ENCODE measurements at regions not wholly inside any gene's neighbourhood (a gene's known extent, or its start where the extent isn't known, plus 50 kb on each side); places are given as distances from the start of the nearest gene placed in this dataset.

GRCh38 chr5:135108992-135109391 is 75.0 kb upstream of the PITX1 start:
- H3K4me1 ChIP-seq = peaks cover 2% of the 10 kb centered on the region; the same call in 1 of the 2 replicates
- H3K4me3 ChIP-seq (ENCODE audit: low read depth, low read length) = no peak overlapping the region
- TF ChIP-seq CTCF (IDR thresholded peaks at IDR 0.05; ENCODE audit: low read depth, low read length) = no peak
- no peaks in the 10 kb centered on the region for H3K36me3 ChIP-seq
- no peaks in the 10 kb centered on the region for H3K9me3 ChIP-seq
- DNase-seq = no peak
- no peaks in the 10 kb centered on the region for H3K27me3 ChIP-seq

- TF ChIP-seq CTCF (IDR thresholded peaks at IDR 0.05; ENCODE audit: low read depth, low read length) = no peak
- Histone ChIP-seq H3K27me3 (no peaks in the 10 kb centered on the region), H3K9me3 (no peaks in the 10 kb centered on the region), H3K4me1 (no peaks in the 10 kb centered on the region), H3K36me3 (no peaks in the 10 kb centered on the region), H3K4me3 (ENCODE audit: low read depth, low read length) (no peak overlapping the region)
- DNase-seq = no peak
These were observed 74.5 kb upstream of the PITX1 start for GRCh38 chr5:135108569-135108968.

GRCh38 chr5:135107986-135108385 is 74.0 kb upstream of the PITX1 start:
- Histone ChIP-seq H3K36me3 (no peaks in the 10 kb centered on the region), H3K9me3 (no peaks in the 10 kb centered on the region), H3K4me3 (ENCODE audit: low read depth, low read length) (no peak overlapping the region), H3K4me1 (no peaks in the 10 kb centered on the region), H3K27me3 (no peaks in the 10 kb centered on the region)
- no peak for TF ChIP-seq CTCF (IDR thresholded peaks at IDR 0.05; ENCODE audit: low read depth, low read length)
- no peak for DNase-seq

GRCh38 chr5:135106610-135107471 is 72.8 kb upstream of the PITX1 start:
- Histone ChIP-seq H3K4me1 (no peaks in the 10 kb centered on the region), H3K27me3 (no peaks in the 10 kb centered on the region), H3K4me3 (ENCODE audit: low read depth, low read length) (no peak overlapping the region), H3K9me3 (no peaks in the 10 kb centered on the region), H3K36me3 (no peaks in the 10 kb centered on the region)
- no peak for TF ChIP-seq CTCF (IDR thresholded peaks at IDR 0.05; ENCODE audit: low read depth, low read length)
- no peak for DNase-seq

GRCh38 chr5:135106136-135106535 is 72.1 kb upstream of the PITX1 start:
- no peak for DNase-seq
- no peak for TF ChIP-seq CTCF (IDR thresholded peaks at IDR 0.05; ENCODE audit: low read depth, low read length)
- H3K4me1 ChIP-seq = no peaks in the 10 kb centered on the region
- H3K9me3 ChIP-seq = no peaks in the 10 kb centered on the region
- no peaks in the 10 kb centered on the region for H3K27me3 ChIP-seq
- H3K36me3 ChIP-seq = no peaks in the 10 kb centered on the region
- H3K4me3 ChIP-seq (ENCODE audit: low read depth, low read length) = no peak overlapping the region

GRCh38 chr5:135105105-135105484 is 71.1 kb upstream of the PITX1 start:
- Histone ChIP-seq H3K4me1 (no peaks in the 10 kb centered on the region), H3K4me3 (ENCODE audit: low read depth, low read length) (no peak overlapping the region), H3K9me3 (no peaks in the 10 kb centered on the region), H3K27me3 (no peaks in the 10 kb centered on the region), H3K36me3 (no peaks in the 10 kb centered on the region)
- no peak for DNase-seq
- TF ChIP-seq CTCF (IDR thresholded peaks at IDR 0.05; ENCODE audit: low read depth, low read length) = no peak
